BJ (cell line): ENCODE measurements at regions not wholly inside any gene's neighbourhood (a gene's known extent, or its start where the extent isn't known, plus 50 kb on each side); places are given as distances from the start of the nearest gene placed in this dataset.

Source experiments
- CTCF ChIA-PET: fragments of 350-600 bp; formaldehyde crosslinking; extraction: SDS; loops from one replicate; lab custom pipeline; 2021; ENCODE audit warnings: antibody characterized with exemption, inconsistent platforms; lab: Yijun Ruan, JAX
- POLR2A ChIA-PET: fragments of 300-600 bp; sonication (Branson Sonifier 250); formaldehyde crosslinking; extraction: SDS; loops from one replicate; lab custom pipeline; 2021; ENCODE audit warnings: antibody characterized with exemption; lab: Charles Lee
- DNase-seq: peaks from one replicate; pipeline ENCODE4 v3.0.0-alpha.2; 2011; ENCODE audit warnings: low read depth
- H3K27me3 ChIP-seq: 2 replicates; pipeline ENCODE4 v1.6.0; 2011; ENCODE audit warnings: low read length; ENCODE audit not compliant: control insufficient read depth, insufficient read depth
- H3K36me3 ChIP-seq: 2 replicates; pipeline ENCODE4 v1.5.1; 2011; ENCODE audit warnings: low read length; ENCODE audit not compliant: control insufficient read depth, insufficient read depth
- H3K4me3 ChIP-seq: 2 replicates; pipeline ENCODE4 v1.5.1; 2011; ENCODE audit warnings: low read depth, mild to moderate bottlenecking, control low read depth, low read length
- CTCF ChIP-seq: IDR thresholded peaks from 2 replicates; pipeline ENCODE4 v1.5.1; 2011; ENCODE audit warnings: low read depth, mild to moderate bottlenecking, control low read depth, inconsistent platforms, low read length, moderate library complexity; ENCODE audit not compliant: insufficient read depth

GRCh38 chr1:58287894-58288623, 258.5 kb downstream of the OMA1 start:
- CTCF ChIA-PET, result no interaction called here

GRCh38 chr1:58284225-58284510, 262.4 kb downstream of the OMA1 start:
- ChIA-PET POLR2A (no interaction called here), CTCF (interaction anchor here (1.7 kb wide), 1 partner anchor 8 kb away, joined by 4 read pairs; no protein-coding TSS in a partner anchor)
- TF ChIP-seq CTCF, result no peak
- Histone ChIP-seq H3K36me3 (no peaks in the 10 kb centered on the region), H3K27me3 (no peaks in the 10 kb centered on the region), H3K4me3 (no peak overlapping the region)
- no peak for DNase-seq

More at GRCh38 chr1:58287894-58288623, 258.5 kb downstream of the OMA1 start:
- Histone ChIP-seq H3K4me3 (no peak overlapping the region), H3K36me3 (no peaks in the 10 kb centered on the region), H3K27me3 (no peaks in the 10 kb centered on the region)
- POLR2A ChIA-PET, result no interaction called here
- no peak for TF ChIP-seq CTCF
- no peak for DNase-seq

GRCh38 chr1:58283388-58284224, 262.9 kb downstream of the OMA1 start:
- no peak for DNase-seq
- CTCF ChIA-PET, result interaction anchor here (1.7 kb wide), 1 partner anchor 8 kb away, joined by 4 read pairs; no protein-coding TSS in a partner anchor

GRCh38 chr1:58282623-58283387, 263.7 kb downstream of the OMA1 start:
- no peak for DNase-seq
- TF ChIP-seq CTCF, result no peak
- ChIA-PET POLR2A (no interaction called here), CTCF (interaction anchor here (1.7 kb wide), 1 partner anchor 9 kb away, joined by 4 read pairs; no protein-coding TSS in a partner anchor)
- H3K36me3 ChIP-seq, result no peaks in the 10 kb centered on the region
- no peaks in the 10 kb centered on the region for H3K27me3 ChIP-seq
- H3K4me3 ChIP-seq, result no peak overlapping the region

More at GRCh38 chr1:58283388-58284224, 262.9 kb downstream of the OMA1 start:
- H3K27me3 ChIP-seq, result no peaks in the 10 kb centered on the region
- POLR2A ChIA-PET, result no interaction called here
- TF ChIP-seq CTCF, result no peak
- no peaks in the 10 kb centered on the region for H3K36me3 ChIP-seq
- no peak overlapping the region for H3K4me3 ChIP-seq

- no peak for TF ChIP-seq CTCF
- CTCF ChIA-PET, result interaction anchor here (1.6 kb wide), 1 partner anchor 11 kb away, joined by 3 read pairs; no protein-coding TSS in a partner anchor
- Histone ChIP-seq H3K4me3 (no peak overlapping the region), H3K36me3 (no peaks in the 10 kb centered on the region), H3K27me3 (no peaks in the 10 kb centered on the region)
- POLR2A ChIA-PET, result no interaction called here
- DNase-seq, result no peak
These were observed 280.3 kb downstream of the OMA1 start for GRCh38 chr1:58266242-58266641.
